Neural progenitor cell (in vitro differentiated cells): ENCODE measurements at regions not wholly inside any gene's neighbourhood (a gene's known extent, or its start where the extent isn't known, plus 50 kb on each side); places are given as distances from the start of the nearest gene placed in this dataset.

ENCODE experiments used
- EZH2 ChIP-seq: fragments of 200-600 bp; sonication (generic); IDR thresholded peaks from 2 replicates; pipeline ENCODE4 v1.6.1; 2017; ENCODE audit warnings: antibody characterized with exemption, mild to moderate bottlenecking, moderate library complexity
- TF ChIP-seq, protein P1 (sequence below): fragments of 200-600 bp; sonication (generic); IDR thresholded peaks from 2 replicates; pipeline ENCODE4 v1.5.1; 2017; ENCODE audit warnings: antibody characterized with exemption, mild to moderate bottlenecking

DNA sequence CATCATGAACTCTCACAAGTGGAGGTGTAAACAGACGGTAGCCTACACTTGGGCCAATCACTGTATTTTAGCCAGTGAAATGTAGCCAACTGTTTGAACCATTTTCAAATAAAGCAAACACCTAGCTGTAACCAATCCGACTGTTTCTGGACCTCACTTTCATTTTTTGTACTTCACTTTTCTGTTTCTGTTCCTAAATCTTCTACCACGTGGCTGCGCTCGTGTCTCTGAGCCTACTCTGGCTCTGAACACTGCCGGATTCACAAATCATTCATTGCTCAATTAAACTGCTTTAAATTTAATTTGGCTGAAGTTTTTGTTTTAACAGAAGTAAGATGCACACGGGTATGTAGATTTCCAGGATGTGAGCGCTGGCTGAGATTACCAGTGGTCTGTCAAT, 319.1 kb downstream of the RAPGEF2 start:
- TF ChIP-seq, protein P1, sequence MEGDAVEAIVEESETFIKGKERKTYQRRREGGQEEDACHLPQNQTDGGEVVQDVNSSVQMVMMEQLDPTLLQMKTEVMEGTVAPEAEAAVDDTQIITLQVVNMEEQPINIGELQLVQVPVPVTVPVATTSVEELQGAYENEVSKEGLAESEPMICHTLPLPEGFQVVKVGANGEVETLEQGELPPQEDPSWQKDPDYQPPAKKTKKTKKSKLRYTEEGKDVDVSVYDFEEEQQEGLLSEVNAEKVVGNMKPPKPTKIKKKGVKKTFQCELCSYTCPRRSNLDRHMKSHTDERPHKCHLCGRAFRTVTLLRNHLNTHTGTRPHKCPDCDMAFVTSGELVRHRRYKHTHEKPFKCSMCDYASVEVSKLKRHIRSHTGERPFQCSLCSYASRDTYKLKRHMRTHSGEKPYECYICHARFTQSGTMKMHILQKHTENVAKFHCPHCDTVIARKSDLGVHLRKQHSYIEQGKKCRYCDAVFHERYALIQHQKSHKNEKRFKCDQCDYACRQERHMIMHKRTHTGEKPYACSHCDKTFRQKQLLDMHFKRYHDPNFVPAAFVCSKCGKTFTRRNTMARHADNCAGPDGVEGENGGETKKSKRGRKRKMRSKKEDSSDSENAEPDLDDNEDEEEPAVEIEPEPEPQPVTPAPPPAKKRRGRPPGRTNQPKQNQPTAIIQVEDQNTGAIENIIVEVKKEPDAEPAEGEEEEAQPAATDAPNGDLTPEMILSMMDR, result no peak
- no peak for TF ChIP-seq EZH2
